ENCODE measurements at regions not wholly inside any gene's neighbourhood (a gene's known extent, or its start where the extent isn't known, plus 50 kb on each side); places are given as distances from the start of the nearest gene placed in this dataset.

DNA sequence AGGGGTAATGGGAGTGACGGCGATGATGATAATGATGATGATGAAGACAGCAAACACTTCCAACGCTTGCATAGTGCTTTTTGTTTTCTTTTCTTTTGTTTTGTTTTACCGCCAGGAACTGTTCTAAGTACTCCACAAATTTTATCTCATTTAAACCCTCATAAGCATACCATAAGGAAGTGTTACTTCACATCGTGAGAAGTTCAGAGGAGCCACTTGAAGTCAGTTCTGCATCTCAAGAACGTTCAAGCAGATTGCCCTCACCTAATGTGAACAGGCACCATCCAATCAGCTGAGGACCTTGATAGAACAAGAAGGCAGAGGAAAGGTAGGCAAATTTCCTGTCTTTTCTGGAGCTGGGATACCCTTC lies 104.1 kb downstream of the LSM3 start:
- Histone ChIP-seq H3K79me2 (ENCODE audit: control insufficient read depth in 1 of 2, insufficient read depth in 2 of 2, low read length in 2 of 2) (no peaks in the 10 kb centered on the region), H2BK12ac (ENCODE audit: low read depth, low read length) (0 out of 2 replicates have a peak overlapping the region, but pooled peaks have one; percentile 75), H2AFZ (ENCODE audit: low read length) (no peak overlapping the region), H3K9ac (replicated peaks in 1 of 4; ENCODE audit: extremely low read depth in 1 of 4, low read depth in 3 of 4, low read length in 3 of 4) (no peak overlapping the region), H3K4me2 (ENCODE audit: insufficient read depth in 1 of 2, low read depth in 2 of 2, low read length in 2 of 2) (no peak overlapping the region), H2AK5ac (ENCODE audit: low read depth, low read length) (no peak overlapping the region), H3K79me1 (ENCODE audit: low read depth, low read length) (no peaks in the 10 kb centered on the region), H3K18ac (ENCODE audit: extremely low read depth, low read length) (no peak overlapping the region), H3K27ac (ENCODE audit: low read depth, low read length) (no peak overlapping the region), H3K23ac (ENCODE audit: insufficient read length) (no peak overlapping the region), H2BK5ac (ENCODE audit: low read depth, low read length) (no peak overlapping the region), H3K27me3 (replicated peaks in 1 of 4; ENCODE audit: control insufficient read depth in 3 of 4, extremely low read depth in 1 of 4, insufficient read depth in 3 of 4, low read length in 3 of 4) (no peaks in the 10 kb centered on the region; a peak in 1 of 7 replicates), H3K14ac (ENCODE audit: insufficient read length) (no peak overlapping the region), H2BK15ac (ENCODE audit: low read length) (no peak overlapping the region), H4K91ac (replicated peaks; ENCODE audit: insufficient read length, low read length) (no peak overlapping the region), H3K56ac (replicated peaks; ENCODE audit: insufficient read length, low read depth, low read length) (no peak overlapping the region), H4K5ac (ENCODE audit: insufficient read length, low read depth, low read length) (no peak overlapping the region), H3K4me1 (replicated peaks in 1 of 4; ENCODE audit: control insufficient read depth in 3 of 4, insufficient read depth in 4 of 4, low read length in 3 of 4) (peaks cover 12 to 29% (median 25%) of the 10 kb centered on the region in 4 experiments), H3K4ac (replicated peaks; ENCODE audit: insufficient read length, low read depth, low read length) (no peak overlapping the region), H4K8ac (ENCODE audit: extremely low read depth, insufficient read depth, low read length) (no peak overlapping the region), H2BK20ac (ENCODE audit: low read length) (no peak overlapping the region), H3K4me3 (ENCODE audit: extremely low read depth in 1 of 4, insufficient read depth in 2 of 4, low read depth in 3 of 4, low read length in 4 of 4) (no peak overlapping the region), H3K9me3 (ENCODE audit: insufficient read depth in 2 of 2, low read depth in 1 of 2, low read length in 1 of 2) (no peaks in the 10 kb centered on the region), H3K23me2 (ENCODE audit: low read depth, low read length) (no peaks in the 10 kb centered on the region), H2BK120ac (replicated peaks; ENCODE audit: low read depth, low read length) (no peak overlapping the region), H3K36me3 (ENCODE audit: control insufficient read depth in 2 of 4, insufficient read depth in 4 of 4, low read length in 3 of 4) (no peaks in the 10 kb centered on the region), H4K20me1 (replicated peaks in 1 of 2; ENCODE audit: control insufficient read depth in 1 of 2, insufficient read depth in 2 of 2, low read length in 2 of 2) (no peaks in the 10 kb centered on the region)
- POLR2A ChIA-PET (ENCODE audit: partially characterized antibody) = interaction anchor here (0.7 to 3.7 kb wide), 4 partner anchors 9 to 165 kb away, joined by 3 to 11 read pairs (median 3); no protein-coding TSS in a partner anchor
- no peak for TF ChIP-seq JUN (IDR thresholded peaks at IDR 0.05; ENCODE audit: low read depth, low read length)
- TF ChIP-seq SAP30 (IDR thresholded peaks at IDR 0.05; ENCODE audit: insufficient read depth, insufficient replicate concordance, low read length) = no peak
- TF ChIP-seq CEBPB (IDR thresholded peaks at IDR 0.05; ENCODE audit: low read depth, low read length) = no peak
- TF ChIP-seq GTF2F1 (IDR thresholded peaks at IDR 0.05; ENCODE audit: borderline replicate concordance, low read depth, low read length) = no peak
- FAIRE-seq = no peak
- no peak for DNase-seq (ENCODE audit: low read depth in 1 of 2, low spot score in 2 of 2)
- 90 to 100% methylated on average over 2 to 6 of the region's 6 CpGs for WGBS, 2 experiments (ENCODE audit: extremely low coverage in 1 of 2, insufficient coverage in 1 of 2, insufficient read length in 1 of 2, insufficient replicate concordance in 2 of 2, low coverage in 1 of 2, low lambda C conversion rate in 2 of 2, missing lambda C conversion rate in 1 of 2)
- CTCF ChIA-PET (ENCODE audit: partially characterized antibody) = interaction anchor here (0.9 to 2.3 kb wide), 12 partner anchors 9 to 185 kb away, joined by 3 to 8 read pairs (median 3); no protein-coding TSS in a partner anchor

All from H1 (cell line).